HG02870 (cell line): ENCODE measurements at regions not wholly inside any gene's neighbourhood (a gene's known extent, or its start where the extent isn't known, plus 50 kb on each side); places are given as distances from the start of the nearest gene placed in this dataset.

ENCODE experiments used
- ATAC-seq: cut with Tn5 transposase; IDR thresholded peaks from one replicate; pipeline ENCODE4 v1.9.1; 2021; ENCODE audit warnings: mild to moderate bottlenecking, moderate library complexity; ENCODE audit not compliant: unreplicated experiment

DNA sequence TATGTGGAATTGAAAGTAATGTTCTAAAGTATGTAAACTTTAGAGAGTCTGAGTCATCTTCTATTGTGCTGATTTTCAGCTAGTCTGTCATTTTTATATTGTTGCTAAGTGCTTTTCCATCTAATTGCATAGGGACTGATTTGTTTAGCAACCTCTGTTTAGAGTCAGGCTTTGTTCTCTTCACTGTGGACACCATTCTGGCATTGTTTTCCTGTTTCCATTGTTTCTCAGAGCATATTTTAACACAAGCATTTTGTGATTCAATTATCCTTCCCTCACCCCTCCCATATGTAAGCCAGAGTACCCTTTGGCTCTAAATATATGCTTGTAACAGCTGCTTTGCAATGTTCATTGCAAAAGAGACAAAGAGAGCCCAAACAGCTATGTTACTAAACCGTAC, 748.4 kb upstream of the PHF14 start:
- ATAC-seq, result no peak

- ATAC-seq, result no peak
Observed at GRCh38 chr7:10237306-10237705, 736.4 kb upstream of the PHF14 start.

DNA sequence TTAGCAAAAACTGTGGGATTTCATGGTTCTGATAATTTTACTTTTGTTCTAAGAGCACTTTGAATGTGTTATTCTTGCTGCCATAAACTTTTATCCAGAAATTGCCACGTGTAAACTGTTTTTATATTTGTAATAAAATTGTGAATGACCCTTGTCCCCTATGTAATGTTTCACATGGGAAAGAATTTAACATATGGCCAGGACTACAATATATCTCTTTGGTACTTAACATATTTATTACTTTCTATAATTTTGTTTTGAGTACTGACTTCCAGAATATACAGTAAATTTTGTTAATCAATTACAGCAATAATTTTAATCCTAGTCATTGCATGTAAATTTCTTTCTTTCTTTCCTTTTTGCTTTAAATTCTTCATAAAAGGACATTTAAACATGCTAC, 735.0 kb upstream of the PHF14 start:
- ATAC-seq, result no peak

DNA sequence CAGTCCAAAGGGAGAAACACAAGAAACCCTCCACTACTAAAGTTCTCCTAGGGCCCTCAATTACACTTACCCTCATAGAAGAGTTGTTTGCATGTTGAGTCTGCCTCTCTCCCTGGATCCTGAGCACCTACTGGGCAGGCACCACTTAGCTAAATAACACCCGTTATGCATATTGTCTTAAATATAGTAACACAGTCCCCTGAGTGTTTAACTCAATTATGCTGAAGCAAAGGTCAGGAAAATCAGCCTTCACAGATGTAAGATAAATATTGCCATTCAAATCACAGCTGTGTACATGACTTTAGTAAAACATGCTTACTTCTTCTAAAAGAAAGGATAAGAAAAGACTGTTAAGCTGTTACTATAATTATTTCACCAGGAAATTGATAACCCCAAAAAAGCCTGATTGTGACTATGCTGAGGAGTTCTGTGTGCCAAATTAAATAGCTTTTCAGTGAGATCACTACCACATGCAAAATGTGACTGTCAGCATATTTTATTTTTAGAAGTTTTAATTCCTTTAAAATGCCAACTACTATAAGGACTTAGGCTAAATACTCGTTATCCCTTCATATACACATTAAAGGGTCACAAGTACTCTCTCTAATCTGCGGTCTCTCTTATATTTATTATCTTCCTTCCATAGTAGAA, 733.9 kb upstream of the PHF14 start:
- ATAC-seq, result no peak

DNA sequence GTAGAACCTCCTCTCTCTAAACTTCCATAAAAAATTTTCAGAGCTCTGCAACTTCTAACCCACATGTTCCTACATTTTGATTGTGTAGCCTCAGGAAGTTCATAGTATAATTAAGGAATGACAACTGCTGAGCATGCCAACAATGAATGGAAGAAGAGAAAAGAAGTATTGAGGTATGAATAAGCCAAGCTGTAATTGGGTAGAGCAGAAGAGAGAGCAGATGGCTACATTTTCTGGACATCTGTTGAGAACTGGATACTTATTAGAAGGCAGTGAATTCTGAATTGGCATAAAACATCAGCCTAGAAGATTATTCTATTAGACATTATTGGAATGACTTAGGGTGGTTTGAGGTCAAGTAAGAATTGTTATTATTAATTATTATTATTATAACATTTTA, 728.3 kb upstream of the PHF14 start:
- ATAC-seq, result no peak

DNA sequence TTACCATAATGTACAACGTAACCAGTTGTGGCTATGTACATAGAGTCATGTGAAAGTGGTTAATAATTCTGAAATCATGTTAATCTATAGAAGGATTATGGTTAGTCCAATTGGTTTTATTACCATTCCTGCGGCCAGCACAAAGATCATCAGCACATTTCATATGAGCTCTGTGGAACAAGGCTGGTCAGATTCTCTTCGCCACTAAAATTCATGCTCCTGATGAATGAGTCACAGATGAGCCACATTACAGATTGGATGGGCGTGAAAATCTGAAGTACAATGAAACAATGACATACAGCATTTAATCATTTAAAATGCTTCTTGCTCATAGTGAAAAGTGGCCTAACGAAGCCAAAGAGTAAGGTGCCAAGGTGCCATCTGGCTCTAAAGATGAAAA, 716.2 kb upstream of the PHF14 start:
- ATAC-seq, result no peak

GRCh38 chr7:10266976-10267375, 706.7 kb upstream of the PHF14 start:
- ATAC-seq, result no peak

- ATAC-seq, result no peak
Observed at GRCh38 chr7:10268034-10268433, 705.6 kb upstream of the PHF14 start.

DNA sequence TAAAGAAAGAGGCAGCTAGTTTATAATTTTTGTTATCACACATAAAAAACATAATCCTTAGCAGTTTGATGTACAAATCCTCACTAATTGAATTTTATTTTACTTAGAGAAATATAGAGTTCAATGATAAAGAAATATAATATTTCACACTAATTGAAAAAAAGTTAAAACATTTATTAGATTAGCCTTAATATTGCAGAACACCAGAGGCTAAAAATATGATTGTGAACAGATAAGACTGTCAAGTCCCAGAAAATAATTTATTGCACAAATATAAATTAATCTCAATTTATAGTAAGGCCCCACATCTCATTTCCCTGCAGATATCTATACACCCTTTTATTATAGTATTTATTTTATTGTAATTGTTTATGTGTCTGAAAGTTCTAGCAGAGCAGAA, 690.8 kb upstream of the PHF14 start:
- ATAC-seq, result no peak

DNA sequence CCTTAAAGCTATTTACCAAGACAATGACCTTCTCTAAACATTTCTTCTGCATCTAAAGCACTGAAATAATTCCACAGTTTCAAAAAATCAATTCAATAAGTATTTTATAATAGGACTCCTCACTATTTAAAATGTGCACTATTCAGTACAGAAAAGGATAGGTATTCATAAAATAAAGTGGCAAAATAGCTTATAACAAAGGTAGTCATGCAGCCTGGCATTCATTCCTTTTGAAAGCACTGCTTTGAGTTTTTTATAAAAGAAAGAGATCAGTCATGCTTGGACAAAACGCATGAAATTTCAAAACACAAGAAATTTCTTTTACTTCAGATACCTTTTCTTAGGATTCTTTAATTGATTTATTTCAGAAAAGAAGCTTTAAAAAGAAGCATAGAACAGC, 689.7 kb upstream of the PHF14 start:
- ATAC-seq, result no peak

DNA sequence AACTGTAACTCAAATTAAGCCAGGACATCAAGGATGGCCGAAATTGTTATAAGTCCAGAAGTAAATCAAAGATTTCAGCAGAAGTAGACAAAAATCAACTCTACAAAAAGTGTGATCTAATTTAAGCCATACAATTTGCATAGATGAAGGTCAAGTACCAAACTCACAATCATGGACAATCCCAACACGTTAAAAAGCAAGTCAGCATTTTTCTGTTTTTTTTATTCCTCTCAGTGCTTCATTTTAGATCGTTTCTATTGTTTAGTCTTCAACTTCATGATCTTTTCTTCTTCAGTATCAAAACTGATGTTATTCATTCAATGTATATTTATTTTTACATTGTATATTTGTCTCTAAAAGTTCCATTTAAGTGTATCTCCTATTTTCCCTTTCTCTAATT, 674.3 kb upstream of the PHF14 start:
- no peak for ATAC-seq

DNA sequence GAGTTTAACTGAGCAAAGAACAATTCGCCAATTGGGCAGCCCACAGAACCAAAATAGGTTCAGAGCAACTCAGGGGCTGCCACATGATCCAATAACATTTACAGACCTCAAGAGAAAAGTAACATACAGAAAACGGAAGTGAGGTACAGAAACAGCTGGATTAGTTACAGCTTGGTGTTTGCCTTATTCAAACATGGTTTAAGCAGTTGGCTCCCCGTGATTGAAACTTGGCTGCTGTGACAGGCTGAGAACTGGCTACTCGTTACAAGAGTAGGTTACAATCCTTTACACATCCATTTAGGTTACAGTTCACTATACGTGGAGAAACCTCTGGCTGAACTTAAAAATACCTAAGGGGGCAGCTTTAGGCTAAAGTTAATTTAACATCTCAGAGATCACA, 673.1 kb upstream of the PHF14 start:
- ATAC-seq, result no peak

GRCh38 chr7:10308276-10308675, 665.4 kb upstream of the PHF14 start:
- no peak for ATAC-seq

DNA sequence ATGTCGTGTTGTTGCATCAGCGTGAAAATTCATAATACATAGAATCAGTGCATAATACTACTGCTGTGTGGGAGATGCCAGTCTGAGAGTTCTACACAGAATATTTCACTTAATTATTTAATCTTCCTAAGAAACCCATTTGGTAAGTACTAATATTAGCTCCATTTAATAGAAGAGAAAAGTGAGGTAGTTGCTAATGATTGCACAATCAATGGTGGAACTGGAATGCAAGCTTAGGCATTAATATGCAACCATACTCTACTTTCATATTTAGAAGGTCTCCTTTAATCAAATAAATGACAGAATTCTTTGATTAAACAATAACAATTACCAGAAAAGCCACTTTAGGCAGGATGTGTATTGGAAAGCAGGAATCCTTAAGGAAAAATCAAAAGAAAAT, 660.7 kb upstream of the PHF14 start:
- ATAC-seq, result no peak

DNA sequence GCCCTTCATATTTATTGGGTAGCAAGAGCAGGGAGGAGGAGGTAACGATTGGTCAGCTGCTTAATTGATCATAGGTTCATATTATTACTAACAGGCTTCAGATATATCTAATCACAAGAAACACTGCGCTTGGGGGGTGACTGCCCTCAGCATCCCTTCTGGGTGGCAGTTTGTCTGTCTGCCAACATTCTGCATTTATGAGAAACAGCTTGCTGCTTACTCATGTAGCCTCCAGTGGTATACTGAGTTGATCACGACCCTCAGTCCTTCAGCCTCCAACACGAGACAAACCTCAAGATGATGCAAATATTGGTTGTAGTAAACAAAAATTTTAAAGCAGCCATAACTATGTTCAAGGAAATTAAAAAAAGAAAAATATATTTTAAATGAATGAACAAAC, 657.8 kb upstream of the PHF14 start:
- no peak for ATAC-seq

GRCh38 chr7:10316488-10316887, 657.2 kb upstream of the PHF14 start:
- ATAC-seq, result no peak

DNA sequence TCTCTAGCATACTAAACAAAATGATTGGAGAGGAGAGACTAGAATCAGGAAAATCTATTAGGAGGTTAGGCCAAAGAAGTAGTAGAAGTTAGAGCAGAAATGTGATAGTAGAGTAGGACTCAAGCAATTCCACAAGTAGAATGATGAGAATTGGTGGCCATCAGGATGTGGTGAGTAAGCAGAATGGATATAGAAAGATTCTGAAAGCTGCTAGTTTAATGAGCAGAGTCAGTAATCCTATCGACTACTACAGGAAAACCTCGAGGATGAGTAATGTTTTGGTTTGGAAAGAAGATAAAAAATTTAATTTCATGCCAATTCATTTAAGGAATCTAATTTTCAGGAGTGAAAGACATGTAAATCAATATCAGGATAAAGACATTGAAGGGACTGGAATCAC, 648.3 kb upstream of the PHF14 start:
- ATAC-seq, result no peak

DNA sequence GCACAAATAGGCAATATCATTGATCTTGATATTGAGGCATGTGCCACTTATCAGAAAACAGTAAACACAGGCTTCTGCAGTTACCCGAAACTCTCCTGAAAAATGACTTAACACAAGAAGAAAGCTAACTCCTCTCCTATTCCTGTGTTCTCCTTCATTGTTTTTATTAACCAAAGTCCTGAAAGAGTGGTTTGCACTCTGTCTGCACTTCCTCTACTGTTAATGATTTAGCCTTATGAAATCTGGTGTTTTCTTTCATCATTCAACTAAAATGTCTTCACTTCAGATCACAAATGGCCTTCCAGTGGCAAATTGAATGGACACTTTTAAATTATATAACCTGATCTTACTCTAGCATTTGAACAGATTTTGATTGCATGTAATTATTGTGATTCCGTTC, 630.6 kb upstream of the PHF14 start:
- no peak for ATAC-seq

- ATAC-seq, result no peak
Observed at GRCh38 chr7:10346032-10346431, 627.6 kb upstream of the PHF14 start.

GRCh38 chr7:10355816-10356215, 617.9 kb upstream of the PHF14 start:
- ATAC-seq, result no peak

DNA sequence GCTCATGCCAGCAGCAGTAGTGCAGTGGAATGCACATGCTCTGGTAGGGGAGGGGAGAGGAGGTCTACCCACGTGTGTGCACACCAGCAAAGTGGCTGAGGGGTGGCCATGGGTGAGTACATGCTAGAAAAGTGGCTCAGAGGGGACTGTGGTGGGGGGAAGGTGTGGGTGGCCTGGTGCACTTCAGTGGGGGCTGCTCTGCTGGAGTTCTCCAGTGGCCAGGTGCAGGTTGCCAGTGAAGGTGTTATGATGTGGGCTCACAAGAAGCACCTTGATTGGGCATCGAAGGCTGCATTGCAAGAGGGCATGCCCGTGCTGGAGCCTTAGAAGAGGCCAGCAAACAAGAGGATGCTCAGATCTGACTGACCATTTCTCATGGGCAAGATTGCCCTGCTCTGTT, 613.6 kb upstream of the PHF14 start:
- ATAC-seq, result no peak

DNA sequence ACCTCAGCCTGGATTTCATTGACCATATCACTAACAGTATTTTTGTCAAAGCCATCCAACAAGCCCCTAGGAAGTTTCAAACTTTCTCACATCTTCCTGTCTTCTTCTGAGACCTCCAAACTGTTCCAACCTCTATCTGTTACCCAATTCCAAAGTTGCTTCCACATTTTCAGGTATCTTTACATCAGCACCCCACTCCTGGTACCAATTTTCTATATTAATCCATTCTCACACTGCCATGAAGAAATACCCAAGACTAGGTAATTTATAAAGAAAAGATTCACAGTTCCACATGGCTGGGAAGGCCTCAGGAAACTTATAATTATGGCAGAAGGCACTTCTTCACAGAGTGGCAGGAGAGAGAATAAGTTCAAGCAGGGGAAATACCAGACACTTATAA, 571.9 kb upstream of the PHF14 start:
- ATAC-seq, result no peak

- ATAC-seq, result peak; percentile 90
Observed at GRCh38 chr7:10412422-10413019, 561.2 kb upstream of the PHF14 start.
